Left ventricle myocardium inferior (tissue), 1 donor: ENCODE measurements at regions not wholly inside any gene's neighbourhood (a gene's known extent, or its start where the extent isn't known, plus 50 kb on each side); places are given as distances from the start of the nearest gene placed in this dataset.

ENCODE experiments used
- DNase-seq: peaks from one replicate; pipeline ENCODE4 v3.0.0-alpha.2; 2020
- H3K27ac ChIP-seq: fragments of 200-600 bp; replicated peaks from 2 replicates; pipeline ENCODE4 v1.8.0; 2021
- H3K27me3 ChIP-seq: fragments of 200-600 bp; 2 replicates; pipeline ENCODE4 v1.8.0; 2021; ENCODE audit warnings: low read depth
- H3K36me3 ChIP-seq: fragments of 200-600 bp; 2 replicates; pipeline ENCODE4 v1.8.0; 2021
- H3K4me1 ChIP-seq: fragments of 200-600 bp; 2 replicates; pipeline ENCODE4 v1.8.0; 2021
- H3K4me3 ChIP-seq: fragments of 200-600 bp; 2 replicates; pipeline ENCODE4 v1.8.0; 2021; ENCODE audit warnings: mild to moderate bottlenecking, moderate library complexity
- H3K9me3 ChIP-seq: fragments of 200-600 bp; replicated peaks from 2 replicates; pipeline ENCODE4 v1.8.0; 2021
- CTCF ChIP-seq: fragments of 200-600 bp; IDR thresholded peaks from 2 replicates; pipeline ENCODE4 v1.8.0; 2021; ENCODE audit warnings: antibody characterized with exemption, mild to moderate bottlenecking, borderline replicate concordance
- intact Hi-C: fragments of 100-400 bp; cut with micrococcal nuclease; formaldehyde crosslinking; loops from one replicate; pipeline ENCODE4 v1.11.0; 2022
- donor health status: DM: no; HTN: yes; CAD: no; lungs with severe emphysema.

- H3K4me1 ChIP-seq: no peaks in the 10 kb centered on the region
- no peaks in the 10 kb centered on the region for H3K36me3 ChIP-seq
- no peak for DNase-seq
- H3K27ac ChIP-seq: no peak overlapping the region
- TF ChIP-seq CTCF: no peak
- H3K4me3 ChIP-seq: no peak overlapping the region
- intact Hi-C loops: no loop called here
- no peaks in the 10 kb centered on the region for H3K27me3 ChIP-seq
- no peaks in the 10 kb centered on the region for H3K9me3 ChIP-seq
These were observed 242.2 kb upstream of the IGFBP3 start for GRCh38 chr7:46163246-46163645.

- intact Hi-C loops: no loop called here
- TF ChIP-seq CTCF: no peak
- no peak overlapping the region for H3K27ac ChIP-seq
- H3K36me3 ChIP-seq: no peaks in the 10 kb centered on the region
- no peak for DNase-seq
- no peaks in the 10 kb centered on the region for H3K27me3 ChIP-seq
- H3K4me1 ChIP-seq: no peaks in the 10 kb centered on the region
- H3K4me3 ChIP-seq: no peak overlapping the region
- no peaks in the 10 kb centered on the region for H3K9me3 ChIP-seq
These were observed 241.5 kb upstream of the IGFBP3 start for GRCh38 chr7:46162609-46163008.

- intact Hi-C loops: no loop called here
- no peak for DNase-seq
- TF ChIP-seq CTCF: no peak
- Histone ChIP-seq H3K27ac (no peak overlapping the region), H3K27me3 (no peaks in the 10 kb centered on the region), H3K9me3 (no peaks in the 10 kb centered on the region), H3K36me3 (no peaks in the 10 kb centered on the region), H3K4me1 (no peaks in the 10 kb centered on the region), H3K4me3 (no peak overlapping the region)
These were observed 239.8 kb upstream of the IGFBP3 start for GRCh38 chr7:46160861-46161260.

- DNase-seq: no peak
- no peak overlapping the region for H3K4me3 ChIP-seq
- no peaks in the 10 kb centered on the region for H3K4me1 ChIP-seq
- H3K27ac ChIP-seq: no peak overlapping the region
- no peak for TF ChIP-seq CTCF
- intact Hi-C loops: no loop called here
- no peaks in the 10 kb centered on the region for H3K36me3 ChIP-seq
- peaks cover 3% of the 10 kb centered on the region for H3K27me3 ChIP-seq
- H3K9me3 ChIP-seq: no peaks in the 10 kb centered on the region
These were observed 236.9 kb upstream of the IGFBP3 start for GRCh38 chr7:46157931-46158330.

GRCh38 chr7:46157404-46157803 is 236.3 kb upstream of the IGFBP3 start:
- intact Hi-C loops: no loop called here
- Histone ChIP-seq H3K36me3 (no peaks in the 10 kb centered on the region), H3K4me1 (no peaks in the 10 kb centered on the region), H3K4me3 (no peak overlapping the region), H3K27me3 (peaks cover 3% of the 10 kb centered on the region), H3K27ac (no peak overlapping the region), H3K9me3 (no peaks in the 10 kb centered on the region)
- TF ChIP-seq CTCF: no peak
- DNase-seq: no peak

- no peaks in the 10 kb centered on the region for H3K36me3 ChIP-seq
- no peak overlapping the region for H3K27ac ChIP-seq
- no peak overlapping the region for H3K4me3 ChIP-seq
- TF ChIP-seq CTCF: no peak
- no peaks in the 10 kb centered on the region for H3K9me3 ChIP-seq
- DNase-seq: no peak
- no peaks in the 10 kb centered on the region for H3K4me1 ChIP-seq
- intact Hi-C loops: no loop called here
- H3K27me3 ChIP-seq: peaks cover 3% of the 10 kb centered on the region
These were observed 235.8 kb upstream of the IGFBP3 start for GRCh38 chr7:46156853-46157252.
